NT2/D1 (cell line): ENCODE measurements at regions not wholly inside any gene's neighbourhood (a gene's known extent, or its start where the extent isn't known, plus 50 kb on each side); places are given as distances from the start of the nearest gene placed in this dataset.
"Not testable (repeated sequence)": the region's sequence is repeated elsewhere in the genome, so short reads cannot be mapped to it uniquely, and the experiment has no call there.

Source experiments
- DNase-seq: peaks from one replicate; pipeline ENCODE4 v3.0.0-alpha.2; 2011; ENCODE audit warnings: low read depth, low spot score
- H3K27me3 ChIP-seq: 2 replicates; pipeline ENCODE4 v1.6.0; 2011; ENCODE audit warnings: mild to moderate bottlenecking; ENCODE audit not compliant: insufficient read length, insufficient read depth
- H3K36me3 ChIP-seq: 2 replicates; pipeline ENCODE4 v1.6.1; 2011; ENCODE audit warnings: mild to moderate bottlenecking, low read length, mixed read lengths; ENCODE audit not compliant: insufficient read depth, insufficient read length
- H3K4me1 ChIP-seq: 2 replicates; pipeline ENCODE4 v1.5.1; 2011; ENCODE audit not compliant: insufficient read depth, insufficient read length
- H3K4me3 ChIP-seq: 2 replicates; pipeline ENCODE4 v1.5.1; 2011; ENCODE audit warnings: low read depth; ENCODE audit not compliant: insufficient read length
- H3K9ac ChIP-seq: 2 replicates; pipeline ENCODE4 v1.6.0; 2011; ENCODE audit warnings: low read depth; ENCODE audit not compliant: insufficient read length
- H3K9me3 ChIP-seq: 2 replicates; pipeline ENCODE4 v1.5.1; 2011; ENCODE audit warnings: mild to moderate bottlenecking, low read length; ENCODE audit not compliant: insufficient read depth
- SUZ12 ChIP-seq: IDR thresholded peaks from 2 replicates; pipeline ENCODE4 v1.6.1; 2011; ENCODE audit not compliant: insufficient read length, insufficient read depth; ENCODE audit errors: extremely low read depth
- YY1 ChIP-seq: IDR thresholded peaks from 2 replicates; pipeline ENCODE4 v1.6.1; 2011; ENCODE audit not compliant: insufficient read length, insufficient read depth
- ZNF274 ChIP-seq: IDR thresholded peaks from 2 replicates; pipeline ENCODE4 v1.6.1; 2011; ENCODE audit warnings: mild to moderate bottlenecking, low read depth, low read length

DNA sequence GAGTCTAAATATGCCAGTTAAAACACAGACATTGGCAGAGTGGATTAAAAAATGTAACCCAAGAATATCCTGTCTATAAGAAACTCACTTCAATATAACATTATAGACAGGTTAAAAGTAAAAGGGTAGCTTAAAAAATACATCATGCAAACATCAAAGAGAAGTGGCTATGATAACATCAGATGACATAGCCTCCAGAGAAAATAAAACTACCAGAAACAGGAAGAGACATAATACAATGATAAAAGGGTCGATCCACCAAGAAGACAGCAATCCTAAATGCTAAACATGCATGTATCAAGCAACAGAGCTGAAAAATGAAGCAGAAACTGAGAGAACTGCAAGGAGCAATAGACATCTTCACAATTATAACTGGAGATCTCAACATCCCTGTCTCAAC, 190.2 kb upstream of the NR5A2 start:
- Histone ChIP-seq H3K27me3 (no peaks in the 10 kb centered on the region), H3K4me3 (no peak overlapping the region), H3K9ac (no peak overlapping the region), H3K36me3 (no peaks in the 10 kb centered on the region), H3K4me1 (no peaks in the 10 kb centered on the region), H3K9me3 (peaks cover 9% of the 10 kb centered on the region)
- DNase-seq: no peak
- no peak for TF ChIP-seq ZNF274
- no peak for TF ChIP-seq SUZ12
- TF ChIP-seq YY1: no peak

GRCh38 chr1:199839608-199840007, 187.9 kb upstream of the NR5A2 start:
- not testable (repeated sequence) for DNase-seq, H3K36me3 ChIP-seq, H3K4me1 ChIP-seq, H3K27me3 ChIP-seq, H3K9me3 ChIP-seq, H3K9ac ChIP-seq, H3K4me3 ChIP-seq

- H3K27me3 ChIP-seq, H3K36me3 ChIP-seq, DNase-seq, H3K4me3 ChIP-seq, H3K9me3 ChIP-seq, H3K4me1 ChIP-seq, H3K9ac ChIP-seq: not testable (repeated sequence)
Measured at GRCh38 chr1:199843096-199843495, 184.4 kb upstream of the NR5A2 start.

DNA sequence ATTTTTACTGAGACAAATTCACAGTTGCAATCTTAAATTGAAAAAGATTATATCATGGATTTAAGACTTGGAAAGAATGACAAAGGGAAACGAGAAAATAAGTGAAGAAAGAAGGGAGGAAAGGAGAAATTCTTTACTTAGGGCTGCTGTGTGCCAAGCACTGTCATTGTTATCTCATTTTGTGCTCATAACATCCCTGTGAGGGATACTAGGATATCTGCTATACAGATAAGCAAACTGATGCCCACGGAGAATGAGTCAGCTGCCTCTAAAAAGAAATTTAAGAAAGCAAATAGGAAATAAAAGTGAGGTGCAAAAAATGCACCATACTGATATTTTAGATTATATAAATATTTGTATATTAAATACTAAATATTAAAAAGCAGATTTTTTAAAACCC, 183.6 kb upstream of the NR5A2 start:
- Histone ChIP-seq H3K36me3 (no peaks in the 10 kb centered on the region), H3K9ac (no peak overlapping the region), H3K27me3 (no peaks in the 10 kb centered on the region), H3K4me1 (no peaks in the 10 kb centered on the region), H3K4me3 (no peak overlapping the region), H3K9me3 (peaks cover 2% of the 10 kb centered on the region; the same call in 1 of the 2 replicates)
- no peak for DNase-seq
- TF ChIP-seq ZNF274: no peak
- TF ChIP-seq SUZ12: no peak
- TF ChIP-seq YY1: no peak

GRCh38 chr1:199847021-199847420, 180.5 kb upstream of the NR5A2 start:
- H3K4me3 ChIP-seq: no peak overlapping the region
- no peaks in the 10 kb centered on the region for H3K4me1 ChIP-seq
- no peaks in the 10 kb centered on the region for H3K36me3 ChIP-seq
- no peak overlapping the region for H3K9ac ChIP-seq
- no peaks in the 10 kb centered on the region for H3K9me3 ChIP-seq
- no peaks in the 10 kb centered on the region for H3K27me3 ChIP-seq
- TF ChIP-seq ZNF274: no peak
- TF ChIP-seq SUZ12: no peak
- TF ChIP-seq YY1: no peak
- DNase-seq: no peak

GRCh38 chr1:199851439-199852140, 175.9 kb upstream of the NR5A2 start:
- Histone ChIP-seq H3K9ac (no peak overlapping the region), H3K27me3 (no peaks in the 10 kb centered on the region)
- TF ChIP-seq YY1: no peak
- TF ChIP-seq SUZ12: no peak

GRCh38 chr1:199854686-199855321, 172.7 kb upstream of the NR5A2 start:
- no peaks in the 10 kb centered on the region for H3K36me3 ChIP-seq
- peaks cover 3% of the 10 kb centered on the region for H3K4me1 ChIP-seq
- no peak for DNase-seq
- no peak overlapping the region for H3K4me3 ChIP-seq
- H3K27me3 ChIP-seq: no peaks in the 10 kb centered on the region
- no peak for TF ChIP-seq YY1
- TF ChIP-seq ZNF274: no peak
- TF ChIP-seq SUZ12: no peak
- H3K9me3 ChIP-seq: no peaks in the 10 kb centered on the region
- H3K9ac ChIP-seq: no peak overlapping the region

More at GRCh38 chr1:199851439-199852140, 175.9 kb upstream of the NR5A2 start:
- peaks cover 3% of the 10 kb centered on the region for H3K4me1 ChIP-seq
- H3K4me3 ChIP-seq: no peak overlapping the region
- no peak for DNase-seq
- no peaks in the 10 kb centered on the region for H3K36me3 ChIP-seq
- no peaks in the 10 kb centered on the region for H3K9me3 ChIP-seq
